ENCODE measurements at regions not wholly inside any gene's neighbourhood (a gene's known extent, or its start where the extent isn't known, plus 50 kb on each side); places are given as distances from the start of the nearest gene placed in this dataset.

- WGBS (ENCODE audit: insufficient coverage, low coverage, missing lambda C conversion rate), result 0% methylated on average over 3 of the region's 3 CpGs
- ATAC-seq (no peak), DNase-seq (ENCODE audit: extremely low read depth in 1 of 4, low spot score in 3 of 4) (no peak), FAIRE-seq (no peak)
- CTCF ChIA-PET (ENCODE audit: low intra/inter-chr PET ratio), result no interaction called here
- H3K9me3 ChIP-seq (replicated peaks; ENCODE audit: control insufficient read depth, insufficient read depth, low read depth, low read length), result no peaks in the 10 kb centered on the region; the same call in 1 of the 2 replicates
- H3K4me2 ChIP-seq (ENCODE audit: insufficient read depth, low read length), result no peak overlapping the region
- no peak overlapping the region for H2AFZ ChIP-seq (ENCODE audit: low read depth, low read length)
- H3K4me3 ChIP-seq, result no peak overlapping the region
- H3K9ac ChIP-seq (ENCODE audit: insufficient read depth in 1 of 2, low read depth in 2 of 2, low read length in 2 of 2), result no peak overlapping the region
- in situ Hi-C loops (cut with MboI), result no loop called here
- no peaks in the 10 kb centered on the region for H3K9me1 ChIP-seq (ENCODE audit: control insufficient read depth, insufficient read depth, low read length)
- H3K4me1 ChIP-seq (replicated peaks in 1 of 2; ENCODE audit: control insufficient read depth in 2 of 2, insufficient read depth in 2 of 2, low read length in 2 of 2), result no peaks in the 10 kb centered on the region
- intact Hi-C loops (cut with micrococcal nuclease), result no loop called here
- no peaks in the 10 kb centered on the region for H3K36me3 ChIP-seq (ENCODE audit: control insufficient read depth, insufficient read depth, low read length)
- POLR2A ChIA-PET, result no interaction called here
- H3K79me2 ChIP-seq (ENCODE audit: control insufficient read depth, insufficient read depth, low read length), result no peaks in the 10 kb centered on the region
- no peaks in the 10 kb centered on the region for H3K27me3 ChIP-seq (ENCODE audit: control insufficient read depth in 2 of 2, insufficient read depth in 2 of 2, low read length in 2 of 2)
- H4K20me1 ChIP-seq (replicated peaks; ENCODE audit: control insufficient read depth, insufficient read depth, low read length), result no peaks in the 10 kb centered on the region
- no peak overlapping the region for H3K27ac ChIP-seq (ENCODE audit: extremely low read depth, low read depth, low read length)
- BruUV-seq (replicated peaks), result no TSS peak
- no peak for TF ChIP-seq ZFPM2 (CRISPR knock-in tag; IDR thresholded peaks at IDR 0.05)
- TF ChIP-seq CHD2 (IDR thresholded peaks at IDR 0.05; ENCODE audit: low read depth, low read length), result no peak
- TF ChIP-seq BACH1 (tag; IDR thresholded peaks at IDR 0.05), result no peak
- TF ChIP-seq NUFIP1 (IDR thresholded peaks at IDR 0.05; ENCODE audit: partially characterized antibody), result no peak
- no peak for TF ChIP-seq NFRKB (IDR thresholded peaks at IDR 0.05; ENCODE audit: low read depth)
- no peak for TF ChIP-seq HDAC6 (IDR thresholded peaks at IDR 0.05; ENCODE audit: low read depth, low read length)
- TF ChIP-seq ZNF398 (CRISPR knock-in tag; IDR thresholded peaks at IDR 0.05), result no peak
- TF ChIP-seq SMARCA5 (IDR thresholded peaks at IDR 0.05), result no peak
- TF ChIP-seq CEBPG (CRISPR knock-in tag; IDR thresholded peaks at IDR 0.05), result no peak
- TF ChIP-seq CEBPG (tag; conservative IDR thresholded peaks at IDR 0.05 in 1 of 2, IDR thresholded peaks at IDR 0.05 in 1 of 2), result no peak
- TF ChIP-seq MTA1 (IDR thresholded peaks at IDR 0.05; ENCODE audit: borderline replicate concordance), result no peak
- TF ChIP-seq ZNF830 (CRISPR knock-in tag; IDR thresholded peaks at IDR 0.05), result no peak
- no peak for TF ChIP-seq NR0B1 (IDR thresholded peaks at IDR 0.05; ENCODE audit: partially characterized antibody)
- no peak for TF ChIP-seq CBFA2T3 (IDR thresholded peaks at IDR 0.05)
- no peak for TF ChIP-seq ILK (tag; IDR thresholded peaks at IDR 0.05; ENCODE audit: borderline replicate concordance, low read depth)
Measured at GRCh38 chr5:113939988-113940387, 421.9 kb upstream of the KCNN2 start.
